ENCODE measurements at regions not wholly inside any gene's neighbourhood (a gene's known extent, or its start where the extent isn't known, plus 50 kb on each side); places are given as distances from the start of the nearest gene placed in this dataset.

- DNase-seq (ENCODE audit: low read depth in 2 of 2) = no peak
Observed at GRCh38 chr17:65406552-65406951, 154.9 kb downstream of the AXIN2 start.

- DNase-seq (ENCODE audit: low read depth in 2 of 2) = no peak
Observed at GRCh38 chr17:65405563-65405962, 155.9 kb downstream of the AXIN2 start.

GRCh38 chr17:65404761-65405160 is 156.7 kb downstream of the AXIN2 start:
- no peak for DNase-seq (ENCODE audit: low read depth in 2 of 2)

- no peak for DNase-seq (ENCODE audit: low read depth in 2 of 2)
Observed at GRCh38 chr17:65403626-65404025, 157.8 kb downstream of the AXIN2 start.

- DNase-seq (ENCODE audit: low read depth in 2 of 2) = no peak
Observed at GRCh38 chr17:65402513-65403496, 158.6 kb downstream of the AXIN2 start.

- DNase-seq (ENCODE audit: low read depth in 2 of 2) = no peak
Observed at GRCh38 chr17:65401561-65401960, 159.9 kb downstream of the AXIN2 start.

- no peak for DNase-seq (ENCODE audit: low read depth in 2 of 2)
Observed at GRCh38 chr17:65400701-65401100, 160.7 kb downstream of the AXIN2 start.

- DNase-seq (ENCODE audit: low read depth in 2 of 2) = no peak
Observed at GRCh38 chr17:65398040-65398787, 163.2 kb downstream of the AXIN2 start.

- no peak for DNase-seq (ENCODE audit: low read depth in 2 of 2)
Observed at GRCh38 chr17:65395924-65396323, 165.5 kb downstream of the AXIN2 start.

- no peak for DNase-seq (ENCODE audit: low read depth in 2 of 2)
Observed at GRCh38 chr17:65394811-65395472, 166.5 kb downstream of the AXIN2 start.

- DNase-seq (ENCODE audit: low read depth in 2 of 2) = no peak
Observed at GRCh38 chr17:65393514-65393913, 167.9 kb downstream of the AXIN2 start.

- DNase-seq (ENCODE audit: low read depth in 2 of 2) = no peak
Observed at GRCh38 chr17:65389949-65390348, 171.5 kb downstream of the AXIN2 start.

- no peak for DNase-seq (ENCODE audit: low read depth in 2 of 2)
Observed at GRCh38 chr17:65389426-65389825, 172.0 kb downstream of the AXIN2 start.

GRCh38 chr17:65388911-65389310 is 172.5 kb downstream of the AXIN2 start:
- no peak for DNase-seq (ENCODE audit: low read depth in 2 of 2)

- no peak for DNase-seq (ENCODE audit: low read depth in 2 of 2)
Observed at GRCh38 chr17:65387322-65387721, 174.1 kb downstream of the AXIN2 start.

- DNase-seq (ENCODE audit: low read depth in 2 of 2) = no peak
Observed at GRCh38 chr17:65385726-65386125, 175.7 kb downstream of the AXIN2 start.

GRCh38 chr17:65385071-65385470 is 176.4 kb downstream of the AXIN2 start:
- DNase-seq (ENCODE audit: low read depth in 2 of 2) = no peak

GRCh38 chr17:65381152-65381551 is 180.3 kb downstream of the AXIN2 start:
- DNase-seq (ENCODE audit: low read depth in 2 of 2) = no peak

GRCh38 chr17:65374966-65375365 is 186.5 kb downstream of the AXIN2 start:
- no peak for DNase-seq (ENCODE audit: low read depth in 2 of 2)

- DNase-seq (ENCODE audit: low read depth in 2 of 2) = no peak
Observed at GRCh38 chr17:65371702-65372101, 189.7 kb downstream of the AXIN2 start.

- DNase-seq (ENCODE audit: low read depth in 2 of 2) = no peak
Observed at GRCh38 chr17:65370669-65371131, 190.7 kb downstream of the AXIN2 start.

- no peak for DNase-seq (ENCODE audit: low read depth in 2 of 2)
Observed at GRCh38 chr17:65368341-65368740, 193.1 kb downstream of the AXIN2 start.

Measured in stimulated activated CD4-positive, alpha-beta T cell treated with anti-CD3 and anti-CD28 coated beads, Interleukin-15, amount 100 ng/mL, for 48 hours (primary cell).